DOHH2 (cell line): ENCODE measurements at regions not wholly inside any gene's neighbourhood (a gene's known extent, or its start where the extent isn't known, plus 50 kb on each side); places are given as distances from the start of the nearest gene placed in this dataset.

Experiments used
- EZH2phosphoT487 ChIP-seq: fragments of 200-600 bp; sonication (generic); IDR thresholded peaks from 2 replicates; pipeline ENCODE4 v1.6.1; 2017; ENCODE audit warnings: borderline replicate concordance, mild to moderate bottlenecking, antibody characterized with exemption, low read length, moderate library complexity, mixed read lengths
- TF ChIP-seq, protein P1 (sequence below): fragments of 200-600 bp; sonication (generic); IDR thresholded peaks from one replicate; pipeline ENCODE4 v1.5.1; 2014; ENCODE audit warnings: antibody characterized with exemption, mild to moderate bottlenecking, low read depth, low read length; ENCODE audit not compliant: poor library complexity, severe bottlenecking

DNA sequence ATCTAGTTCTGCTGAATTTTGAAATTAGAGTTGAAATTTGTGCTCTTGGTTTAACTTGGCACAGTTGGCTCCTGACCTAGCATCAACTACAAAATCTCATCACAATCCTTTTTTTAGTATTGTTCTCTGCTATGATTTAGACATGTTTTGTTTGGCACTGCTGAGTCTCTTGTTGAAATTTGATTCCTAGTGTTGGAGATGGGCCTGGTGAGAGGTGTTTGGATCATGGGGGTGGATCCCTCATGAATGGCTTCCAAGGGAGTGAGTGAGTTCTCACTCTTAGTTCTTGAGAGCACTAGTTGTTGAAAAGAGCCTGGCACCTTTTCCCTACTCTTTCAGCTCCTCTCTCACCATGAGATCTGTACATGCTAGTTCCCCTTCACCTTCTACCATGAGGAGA, 605.6 kb upstream of the SLC39A10 start:
- TF ChIP-seq, protein P1, sequence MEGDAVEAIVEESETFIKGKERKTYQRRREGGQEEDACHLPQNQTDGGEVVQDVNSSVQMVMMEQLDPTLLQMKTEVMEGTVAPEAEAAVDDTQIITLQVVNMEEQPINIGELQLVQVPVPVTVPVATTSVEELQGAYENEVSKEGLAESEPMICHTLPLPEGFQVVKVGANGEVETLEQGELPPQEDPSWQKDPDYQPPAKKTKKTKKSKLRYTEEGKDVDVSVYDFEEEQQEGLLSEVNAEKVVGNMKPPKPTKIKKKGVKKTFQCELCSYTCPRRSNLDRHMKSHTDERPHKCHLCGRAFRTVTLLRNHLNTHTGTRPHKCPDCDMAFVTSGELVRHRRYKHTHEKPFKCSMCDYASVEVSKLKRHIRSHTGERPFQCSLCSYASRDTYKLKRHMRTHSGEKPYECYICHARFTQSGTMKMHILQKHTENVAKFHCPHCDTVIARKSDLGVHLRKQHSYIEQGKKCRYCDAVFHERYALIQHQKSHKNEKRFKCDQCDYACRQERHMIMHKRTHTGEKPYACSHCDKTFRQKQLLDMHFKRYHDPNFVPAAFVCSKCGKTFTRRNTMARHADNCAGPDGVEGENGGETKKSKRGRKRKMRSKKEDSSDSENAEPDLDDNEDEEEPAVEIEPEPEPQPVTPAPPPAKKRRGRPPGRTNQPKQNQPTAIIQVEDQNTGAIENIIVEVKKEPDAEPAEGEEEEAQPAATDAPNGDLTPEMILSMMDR = no peak
- TF ChIP-seq EZH2phosphoT487 = no peak
